GM18511 (cell line): ENCODE measurements at regions not wholly inside any gene's neighbourhood (a gene's known extent, or its start where the extent isn't known, plus 50 kb on each side); places are given as distances from the start of the nearest gene placed in this dataset.

Source experiments
- ATAC-seq: cut with Tn5 transposase; IDR thresholded peaks from one replicate; pipeline ENCODE4 v1.9.1; 2021; ENCODE audit warnings: mild to moderate bottlenecking, moderate library complexity; ENCODE audit not compliant: unreplicated experiment

DNA sequence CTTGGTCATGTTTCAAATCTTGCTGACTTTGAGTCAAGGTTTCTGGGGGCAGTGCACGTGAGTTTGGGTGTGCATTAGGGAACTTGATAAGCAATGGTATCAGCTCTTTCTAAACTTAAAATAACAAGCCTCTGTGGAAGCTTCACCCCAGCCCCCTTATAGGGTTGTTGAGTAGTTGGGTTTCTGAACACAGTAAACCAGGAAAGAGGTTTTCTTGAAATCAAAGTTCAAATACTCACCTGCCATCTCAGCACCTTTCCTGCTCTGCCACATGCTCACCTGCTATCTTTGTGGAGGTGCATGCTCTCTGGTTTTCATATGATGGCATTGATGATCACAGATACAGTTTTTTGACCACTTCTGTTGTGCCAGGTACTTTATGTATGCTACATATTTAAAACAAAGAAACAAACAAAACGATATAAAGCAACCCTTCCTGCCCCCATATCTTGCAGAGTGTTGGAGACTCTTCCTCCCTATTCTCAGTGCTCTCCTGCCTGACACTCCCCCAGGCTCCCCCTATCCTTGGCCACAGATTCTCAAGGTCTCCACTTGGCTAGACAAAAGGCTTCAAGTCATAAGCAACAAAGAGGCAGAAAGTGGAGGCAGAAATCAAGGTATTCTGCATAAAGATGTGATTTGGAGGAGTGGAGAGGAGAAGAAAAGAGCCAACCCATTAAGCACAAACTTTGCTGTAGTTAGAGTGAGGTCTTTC is 360.6 kb downstream of the CYRIA start:
- no peak for ATAC-seq

- ATAC-seq = no peak
These were observed 361.9 kb downstream of the CYRIA start for GRCh38 chr2:16303761-16304160.

DNA sequence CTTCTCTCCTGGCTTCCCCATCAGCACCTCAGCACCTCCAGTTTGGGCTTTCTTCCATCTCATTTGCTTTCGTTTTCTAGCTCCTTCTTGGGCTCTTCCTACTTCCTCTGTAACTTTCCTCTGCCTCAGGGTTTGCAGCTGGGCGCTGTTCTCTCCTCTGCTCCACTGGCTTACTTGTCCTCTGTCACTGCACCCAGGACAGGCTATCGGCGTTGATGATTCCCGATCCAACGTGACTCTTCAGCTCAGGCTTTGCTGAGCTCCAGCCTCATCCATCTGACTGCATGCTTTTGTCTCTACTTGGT is 362.4 kb downstream of the CYRIA start:
- no peak for ATAC-seq

GRCh38 chr2:16302431-16303272 is 362.3 kb downstream of the MYCN start:
- ATAC-seq = no peak

DNA sequence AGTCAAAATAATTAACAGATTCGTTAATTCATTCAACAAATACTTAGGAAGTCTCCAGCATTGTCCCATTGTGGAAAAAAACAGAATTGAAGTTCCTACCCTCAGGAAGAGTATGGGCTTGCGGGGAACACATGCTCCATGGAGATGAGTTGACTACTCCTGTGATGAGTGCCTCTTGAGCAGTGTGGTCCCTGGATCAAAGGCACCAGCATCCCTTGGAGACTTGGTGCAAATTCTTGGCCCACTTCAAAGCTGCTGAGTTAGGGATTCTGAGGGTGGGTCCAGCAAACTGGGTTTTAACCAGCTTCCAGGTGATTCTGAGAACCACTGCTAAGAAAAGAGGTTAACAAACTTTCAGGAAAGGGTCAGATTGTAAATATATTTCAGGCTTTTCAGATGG is 361.6 kb downstream of the MYCN start:
- no peak for ATAC-seq

- no peak for ATAC-seq
These were observed 358.5 kb downstream of the MYCN start for GRCh38 chr2:16298866-16299265.

- no peak for ATAC-seq
These were observed 356.2 kb downstream of the MYCN start for GRCh38 chr2:16296331-16297250.

DNA sequence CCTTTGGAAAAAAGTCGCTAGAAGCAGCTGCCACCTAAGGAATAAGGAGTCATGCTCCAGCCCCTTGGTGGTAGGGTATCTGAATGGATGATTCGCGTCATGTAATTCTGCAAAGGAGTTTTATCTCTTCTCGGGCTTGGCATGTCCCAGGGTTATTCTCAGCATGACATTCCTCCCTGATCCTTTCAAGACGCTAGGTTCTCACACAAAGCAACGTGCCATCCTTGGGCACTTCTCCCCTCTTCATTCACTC is 355.6 kb downstream of the MYCN start:
- no peak for ATAC-seq

DNA sequence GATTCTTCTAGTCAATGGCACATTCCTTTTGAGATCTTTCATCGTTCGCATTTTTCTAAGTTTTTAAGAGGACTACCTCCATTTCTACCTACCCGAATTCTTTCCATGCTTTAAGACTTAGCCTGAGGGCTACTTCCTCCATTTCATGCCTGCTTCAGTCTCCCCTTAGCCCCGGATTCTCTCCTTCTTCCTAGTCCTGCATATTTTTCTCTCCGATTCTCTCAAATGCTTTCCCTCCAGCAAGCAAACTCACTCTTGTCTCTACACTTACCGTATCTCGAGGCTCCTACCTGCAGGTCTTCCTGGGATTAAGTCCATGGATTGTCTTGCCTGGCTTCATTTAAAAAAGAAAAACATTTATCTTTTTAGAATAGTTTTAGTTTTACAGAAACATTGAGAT is 354.4 kb downstream of the MYCN start:
- no peak for ATAC-seq

DNA sequence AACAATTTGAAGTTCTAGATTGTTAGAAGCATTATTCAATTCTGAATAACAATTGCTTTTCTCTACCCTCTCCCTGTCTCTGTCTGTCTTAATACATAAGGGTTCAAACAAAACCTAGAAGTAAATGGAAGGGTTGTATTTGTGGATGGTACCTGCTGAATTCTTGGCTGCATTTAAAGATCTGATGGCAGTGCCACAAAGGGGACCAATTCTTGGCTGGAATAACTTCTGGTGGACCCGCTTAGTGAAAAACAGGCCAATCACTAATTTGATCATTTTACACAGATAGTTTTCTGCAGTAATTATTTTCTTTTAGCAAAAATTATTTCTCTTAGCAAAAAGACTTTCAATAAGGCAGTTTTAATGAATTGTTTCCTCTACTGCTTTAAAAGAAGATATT is 353.5 kb downstream of the MYCN start:
- no peak for ATAC-seq

- ATAC-seq = no peak
These were observed 353.0 kb downstream of the MYCN start for GRCh38 chr2:16293398-16293797.

GRCh38 chr2:16291731-16292550 is 351.6 kb downstream of the MYCN start:
- no peak for ATAC-seq

GRCh38 chr2:16291226-16291625 is 350.9 kb downstream of the MYCN start:
- ATAC-seq = no peak

GRCh38 chr2:16290311-16291020 is 350.1 kb downstream of the MYCN start:
- ATAC-seq = no peak

GRCh38 chr2:16288371-16289112 is 348.2 kb downstream of the MYCN start:
- ATAC-seq = no peak

- no peak for ATAC-seq
These were observed 347.5 kb downstream of the MYCN start for GRCh38 chr2:16287831-16288230.

DNA sequence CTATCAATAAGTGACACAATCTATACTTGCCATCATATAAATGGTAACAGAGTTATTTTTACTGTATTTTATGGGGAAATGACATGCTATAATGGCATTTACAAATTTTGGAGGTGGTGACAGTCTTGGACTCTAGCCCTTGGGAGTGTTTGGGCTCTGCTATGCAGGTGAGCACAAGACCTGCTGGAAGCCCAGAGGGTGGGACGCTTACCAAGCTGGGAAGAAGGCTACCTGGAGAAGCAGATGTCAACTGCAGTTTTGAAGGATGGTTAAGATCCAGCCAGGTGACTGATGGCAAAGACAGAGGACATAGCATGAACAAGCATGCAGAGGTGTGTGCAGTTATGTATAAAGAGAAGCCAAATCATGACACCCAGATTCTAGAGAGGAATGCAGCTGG is 346.9 kb downstream of the MYCN start:
- ATAC-seq = no peak

DNA sequence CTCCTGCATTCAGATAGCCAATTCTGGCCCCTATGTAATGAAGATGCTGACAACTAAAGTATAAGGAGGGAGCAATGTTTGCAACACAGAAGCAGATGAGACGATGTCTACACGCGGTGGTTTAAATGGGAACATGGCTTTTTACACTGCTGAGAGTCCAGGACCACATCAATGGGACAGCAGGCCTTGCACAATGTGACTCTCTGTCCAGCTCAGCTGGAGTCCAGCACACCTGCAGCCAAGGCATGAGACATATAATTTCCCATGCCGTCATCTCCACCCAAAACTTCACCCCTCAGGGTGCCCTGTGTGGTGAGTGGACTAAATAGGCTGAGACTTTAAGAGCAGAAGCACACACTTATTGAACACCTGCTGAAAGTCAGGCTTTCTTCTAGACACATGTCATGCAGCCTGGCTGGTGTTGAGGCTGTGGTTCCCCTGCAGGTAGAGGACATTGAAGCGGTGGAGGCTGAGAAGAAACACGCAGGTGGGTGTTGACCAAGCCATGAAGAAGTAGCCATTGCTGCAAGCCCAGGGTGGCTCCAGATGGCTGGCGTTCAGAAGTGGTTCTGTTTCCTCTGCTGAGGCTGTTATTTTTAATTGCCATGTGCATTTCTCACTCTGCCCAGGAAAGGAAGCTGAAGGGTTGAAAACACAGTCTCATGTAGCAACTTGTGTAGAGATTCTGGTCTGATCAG is 345.6 kb downstream of the MYCN start:
- no peak for ATAC-seq
